Rectal smooth muscle tissue (tissue), 1 donor: ENCODE measurements at regions not wholly inside any gene's neighbourhood (a gene's known extent, or its start where the extent isn't known, plus 50 kb on each side); places are given as distances from the start of the nearest gene placed in this dataset.
"Not testable (repeated sequence)": the region's sequence is repeated elsewhere in the genome, so short reads cannot be mapped to it uniquely, and the experiment has no call there.

ENCODE experiments used
- H3K27ac ChIP-seq: one replicate; pipeline ENCODE4 v1.7.0; 2013; ENCODE audit warnings: low read depth, low read length, inconsistent platforms
- H3K27me3 ChIP-seq: one replicate; pipeline ENCODE4 v1.7.0; 2013; ENCODE audit warnings: low read length; ENCODE audit not compliant: control insufficient read depth, insufficient read depth
- H3K36me3 ChIP-seq: one replicate; pipeline ENCODE4 v1.7.0; 2013; ENCODE audit warnings: low read length; ENCODE audit not compliant: control insufficient read depth, insufficient read depth
- H3K4me1 ChIP-seq: one replicate; pipeline ENCODE4 v1.7.0; 2013; ENCODE audit warnings: low read length; ENCODE audit not compliant: control insufficient read depth, insufficient read depth
- H3K4me3 ChIP-seq: one replicate; pipeline ENCODE4 v1.7.0; 2013; ENCODE audit warnings: low read length
- H3K9ac ChIP-seq: one replicate; pipeline ENCODE4 v1.7.0; 2013; ENCODE audit warnings: low read length

GRCh38 chr2:393711-394696 lies 106.1 kb upstream of the ALKAL2 start:
- Histone ChIP-seq H3K36me3 (no peaks in the 10 kb centered on the region), H3K9ac (no peak overlapping the region), H3K4me1 (no peaks in the 10 kb centered on the region), H3K27ac (no peak overlapping the region), H3K27me3 (no peaks in the 10 kb centered on the region), H3K4me3 (no peak overlapping the region)

- H3K27ac ChIP-seq, result no peak overlapping the region
- H3K27me3 ChIP-seq, result no peaks in the 10 kb centered on the region
- no peaks in the 10 kb centered on the region for H3K36me3 ChIP-seq
- H3K4me3 ChIP-seq, result no peak overlapping the region
- no peak overlapping the region for H3K9ac ChIP-seq
- no peaks in the 10 kb centered on the region for H3K4me1 ChIP-seq
Observed at GRCh38 chr2:392926-393280, 105.0 kb upstream of the ALKAL2 start.

GRCh38 chr2:392181-392925 lies 104.5 kb upstream of the ALKAL2 start:
- Histone ChIP-seq H3K27ac (no peak overlapping the region), H3K36me3 (no peaks in the 10 kb centered on the region), H3K9ac (no peak overlapping the region), H3K4me1 (no peaks in the 10 kb centered on the region), H3K4me3 (no peak overlapping the region), H3K27me3 (no peaks in the 10 kb centered on the region)

GRCh38 chr2:391696-392095 lies 103.8 kb upstream of the ALKAL2 start:
- no peak overlapping the region for H3K27ac ChIP-seq
- no peaks in the 10 kb centered on the region for H3K36me3 ChIP-seq
- no peaks in the 10 kb centered on the region for H3K4me1 ChIP-seq
- H3K9ac ChIP-seq, result no peak overlapping the region
- H3K4me3 ChIP-seq, result no peak overlapping the region
- no peaks in the 10 kb centered on the region for H3K27me3 ChIP-seq

- no peaks in the 10 kb centered on the region for H3K27me3 ChIP-seq
- no peak overlapping the region for H3K4me3 ChIP-seq
- no peak overlapping the region for H3K27ac ChIP-seq
- no peaks in the 10 kb centered on the region for H3K36me3 ChIP-seq
- H3K9ac ChIP-seq, result no peak overlapping the region
- no peaks in the 10 kb centered on the region for H3K4me1 ChIP-seq
Observed at GRCh38 chr2:390959-391358, 103.1 kb upstream of the ALKAL2 start.

GRCh38 chr2:389985-390384 lies 102.1 kb upstream of the ALKAL2 start:
- H3K4me3 ChIP-seq, H3K4me1 ChIP-seq, H3K27ac ChIP-seq, H3K27me3 ChIP-seq, H3K9ac ChIP-seq, H3K36me3 ChIP-seq: not testable (repeated sequence)

GRCh38 chr2:388752-389151 lies 100.9 kb upstream of the ALKAL2 start:
- H3K36me3 ChIP-seq, H3K4me3 ChIP-seq, H3K9ac ChIP-seq, H3K27ac ChIP-seq, H3K4me1 ChIP-seq, H3K27me3 ChIP-seq: not testable (repeated sequence)

GRCh38 chr2:387980-388421 lies 100.1 kb upstream of the ALKAL2 start:
- Histone ChIP-seq H3K27me3 (no peaks in the 10 kb centered on the region), H3K36me3 (no peaks in the 10 kb centered on the region), H3K9ac (no peak overlapping the region), H3K4me3 (no peak overlapping the region), H3K4me1 (no peaks in the 10 kb centered on the region), H3K27ac (no peak overlapping the region)

GRCh38 chr2:386406-387103 lies 98.7 kb upstream of the ALKAL2 start:
- Histone ChIP-seq H3K27me3 (no peaks in the 10 kb centered on the region), H3K9ac (no peak overlapping the region), H3K4me3 (no peak overlapping the region), H3K4me1 (no peaks in the 10 kb centered on the region), H3K27ac (no peak overlapping the region), H3K36me3 (no peaks in the 10 kb centered on the region)

- no peak overlapping the region for H3K9ac ChIP-seq
- no peak overlapping the region for H3K4me3 ChIP-seq
- H3K4me1 ChIP-seq, result no peaks in the 10 kb centered on the region
- H3K36me3 ChIP-seq, result no peaks in the 10 kb centered on the region
- H3K27ac ChIP-seq, result no peak overlapping the region
- no peaks in the 10 kb centered on the region for H3K27me3 ChIP-seq
Observed at GRCh38 chr2:385785-386184, 97.9 kb upstream of the ALKAL2 start.

- H3K27ac ChIP-seq, result no peak overlapping the region
- H3K36me3 ChIP-seq, result no peaks in the 10 kb centered on the region
- no peak overlapping the region for H3K4me3 ChIP-seq
- H3K9ac ChIP-seq, result no peak overlapping the region
- H3K4me1 ChIP-seq, result no peaks in the 10 kb centered on the region
- H3K27me3 ChIP-seq, result no peaks in the 10 kb centered on the region
Observed at GRCh38 chr2:385061-385460, 97.2 kb upstream of the ALKAL2 start.

- H3K9ac ChIP-seq, result no peak overlapping the region
- H3K4me3 ChIP-seq, result no peak overlapping the region
- no peak overlapping the region for H3K27ac ChIP-seq
- H3K27me3 ChIP-seq, result no peaks in the 10 kb centered on the region
- H3K4me1 ChIP-seq, result no peaks in the 10 kb centered on the region
- H3K36me3 ChIP-seq, result no peaks in the 10 kb centered on the region
Observed at GRCh38 chr2:383888-384287, 96.0 kb upstream of the ALKAL2 start.
